IMR-90 (cell line): ENCODE measurements at regions not wholly inside any gene's neighbourhood (a gene's known extent, or its start where the extent isn't known, plus 50 kb on each side); places are given as distances from the start of the nearest gene placed in this dataset.

Experiments
- ATAC-seq: fragments of 200-7000 bp; cut with Tn5 transposase; 2 replicates; pipeline ENCODE4 v1.9.1; 2020; ENCODE audit warnings: low read depth, mild to moderate bottlenecking, moderate library complexity
- BruUV-seq: library from RNA; stranded (reverse); fragments of 400-500 nt; replicated peaks from 2 replicates; lab custom pipeline; 2021; lab: Mats Ljungman, UMichigan
- CTCF ChIA-PET: fragments of 300-600 bp; formaldehyde crosslinking; extraction: SDS; loops from one replicate; lab custom pipeline; 2021; ENCODE audit warnings: antibody characterized with exemption; lab: Yijun Ruan, JAX
- POLR2A ChIA-PET: fragments of 300-600 bp; sonication (Branson Sonifier 250); formaldehyde crosslinking; loops from one replicate; lab custom pipeline; 2022; ENCODE audit warnings: antibody characterized with exemption; ENCODE audit not compliant: unreplicated experiment; lab: Charles Lee
- DNase-seq: peaks from one replicate; pipeline ENCODE4 v3.0.0; 2013
- H2AFZ ChIP-seq: replicated peaks from 2 replicates; pipeline ENCODE3; 2013; ENCODE audit warnings: low read length, mild to moderate bottlenecking; ENCODE audit not compliant: poor library complexity
- H2AK5ac ChIP-seq: 2 replicates; pipeline ENCODE4 v1.6.1; 2013; ENCODE audit warnings: low read depth, low read length, inconsistent platforms
- H2AK9ac ChIP-seq: replicated peaks from 2 replicates; pipeline ENCODE3; 2013; ENCODE audit warnings: mild to moderate bottlenecking, low read depth, low read length, moderate library complexity; ENCODE audit not compliant: poor library complexity
- H2BK120ac ChIP-seq: 2 replicates; pipeline ENCODE4 v1.6.1; 2013; ENCODE audit warnings: low read depth, low read length, inconsistent platforms
- H2BK15ac ChIP-seq: 3 replicates; pipeline ENCODE4 v1.6.1; 2013; ENCODE audit warnings: low read depth, low read length, inconsistent platforms
- H2BK20ac ChIP-seq: 2 replicates; pipeline ENCODE4 v1.6.1; 2013; ENCODE audit warnings: low read depth, mild to moderate bottlenecking, inconsistent platforms, low read length, moderate library complexity
- H2BK5ac ChIP-seq: 2 replicates; pipeline ENCODE4 v1.6.1; 2013; ENCODE audit warnings: mild to moderate bottlenecking, low read depth, low read length, inconsistent platforms; ENCODE audit not compliant: poor library complexity, severe bottlenecking
- H3K14ac ChIP-seq: replicated peaks from 2 replicates; pipeline ENCODE4 v1.6.1; 2013; ENCODE audit warnings: low read depth, low read length, inconsistent platforms
- H3K18ac ChIP-seq: 2 replicates; pipeline ENCODE4 v1.6.1; 2013; ENCODE audit warnings: low read depth, low read length, control low read depth
- H3K23ac ChIP-seq: 2 replicates; pipeline ENCODE4 v1.6.1; 2013; ENCODE audit warnings: low read depth, low read length, inconsistent platforms
- H3K27ac ChIP-seq: 2 replicates; pipeline ENCODE4 v1.5.1; 2013; ENCODE audit warnings: mild to moderate bottlenecking, control low read depth, low read length; ENCODE audit not compliant: insufficient read depth
- H3K27me3 ChIP-seq: 2 replicates; pipeline ENCODE4 v1.6.1; 2013; ENCODE audit warnings: low read length; ENCODE audit not compliant: control insufficient read depth, insufficient read depth
- H3K36me3 ChIP-seq: 2 replicates; pipeline ENCODE4 v1.6.1; 2013; ENCODE audit warnings: low read length, mixed read lengths; ENCODE audit not compliant: control insufficient read depth, insufficient read depth
- H3K4ac ChIP-seq: 2 replicates; pipeline ENCODE4 v1.6.1; 2013; ENCODE audit warnings: low read depth, low read length, inconsistent platforms
- H3K4me1 ChIP-seq: 2 replicates; pipeline ENCODE4 v1.6.1; 2013; ENCODE audit warnings: low read length, mixed read lengths; ENCODE audit not compliant: control insufficient read depth, insufficient read depth
- H3K4me2 ChIP-seq: 2 replicates; pipeline ENCODE4 v1.6.1; 2013; ENCODE audit warnings: low read depth, mild to moderate bottlenecking, control low read depth, low read length, moderate library complexity
- H3K4me3 ChIP-seq: 2 replicates; pipeline ENCODE4 v1.5.1; 2013; ENCODE audit warnings: low read depth, mild to moderate bottlenecking, control low read depth, low read length, moderate library complexity; ENCODE audit not compliant: insufficient read depth
- H3K56ac ChIP-seq: 2 replicates; pipeline ENCODE4 v1.6.1; 2013; ENCODE audit warnings: low read length, inconsistent platforms; ENCODE audit not compliant: insufficient read depth; ENCODE audit errors: extremely low read depth
- H3K79me1 ChIP-seq, 2 experiments: 2 replicates each; pipeline ENCODE4 v1.6.1; 2013; ENCODE audit warnings: low read length in 2 of 2, inconsistent platforms in 1 of 2, low read depth in 1 of 2
- H3K9ac ChIP-seq: 2 replicates; pipeline ENCODE4 v1.6.1; 2013; ENCODE audit warnings: low read depth, low read length, control low read depth
- H3K9me1 ChIP-seq: 2 replicates; pipeline ENCODE4 v1.6.1; 2013; ENCODE audit warnings: low read length, inconsistent platforms; ENCODE audit not compliant: insufficient read depth
- H3K9me3 ChIP-seq: 2 replicates; pipeline ENCODE4 v1.6.1; 2013; ENCODE audit warnings: low read length; ENCODE audit not compliant: control insufficient read depth, insufficient read depth
- H4K20me1 ChIP-seq: 2 replicates; pipeline ENCODE4 v1.6.1; 2013; ENCODE audit warnings: low read length, inconsistent platforms; ENCODE audit not compliant: insufficient read depth
- H4K5ac ChIP-seq: 2 replicates; pipeline ENCODE4 v1.6.1; 2013; ENCODE audit warnings: mild to moderate bottlenecking, low read depth, low read length, control low read depth
- H4K8ac ChIP-seq, 2 experiments: 2 replicates each; pipeline ENCODE4 v1.6.1; 2013; ENCODE audit warnings: low read depth in 2 of 2, low read length in 2 of 2, control low read depth in 1 of 2, inconsistent platforms in 1 of 2
- H4K91ac ChIP-seq: 2 replicates; pipeline ENCODE4 v1.6.1; 2013; ENCODE audit warnings: low read depth, low read length, inconsistent platforms; ENCODE audit not compliant: insufficient read depth
- BHLHE40 ChIP-seq: fragments of 150-350 bp; IDR thresholded peaks from 2 replicates; pipeline ENCODE4 v1.6.1; 2016; ENCODE audit warnings: mild to moderate bottlenecking, low read depth, low read length
- CEBPB ChIP-seq: IDR thresholded peaks from 2 replicates; pipeline ENCODE4 v1.6.1; 2012; ENCODE audit warnings: low read depth, low read length, improper control_type of control experiment
- ELK1 ChIP-seq: fragments of 150-350 bp; IDR thresholded peaks from 2 replicates; pipeline ENCODE4 v1.6.1; 2016; ENCODE audit warnings: low read depth, mild to moderate bottlenecking, low read length, moderate library complexity, borderline replicate concordance
- FOS ChIP-seq: fragments of 150-350 bp; IDR thresholded peaks from 2 replicates; pipeline ENCODE4 v1.6.1; 2016; ENCODE audit warnings: low read depth, low read length
- MAZ ChIP-seq: IDR thresholded peaks from 2 replicates; pipeline ENCODE4 v1.6.1; 2012; ENCODE audit warnings: low read depth, mild to moderate bottlenecking, low read length, improper control_type of control experiment, moderate library complexity, borderline replicate concordance
- MXI1 ChIP-seq: IDR thresholded peaks from 2 replicates; pipeline ENCODE4 v1.6.1; 2012; ENCODE audit warnings: low read depth, mild to moderate bottlenecking, low read length, moderate library complexity, borderline replicate concordance
- NFE2L2 ChIP-seq: fragments of 150-350 bp; IDR thresholded peaks from 2 replicates; pipeline ENCODE4 v1.6.1; 2016; ENCODE audit warnings: low read depth, mild to moderate bottlenecking, low read length
- RAD21 ChIP-seq: IDR thresholded peaks from 2 replicates; pipeline ENCODE4 v1.6.1; 2012; ENCODE audit warnings: low read length, improper control_type of control experiment
- RCOR1 ChIP-seq: IDR thresholded peaks from 2 replicates; pipeline ENCODE4 v1.6.1; 2012; ENCODE audit warnings: mild to moderate bottlenecking, low read length, improper control_type of control experiment; ENCODE audit not compliant: insufficient replicate concordance
- SMC3 ChIP-seq: fragments of 150-350 bp; IDR thresholded peaks from 2 replicates; pipeline ENCODE4 v1.6.1; 2016; ENCODE audit warnings: low read depth, mild to moderate bottlenecking, antibody characterized with exemption, low read length, moderate library complexity
- WGBS, 2 experiments: methylation state at CpG; one replicate each; pipeline versions ENCODE4 v1.1.5 to v1.1.7; 2013; ENCODE audit warnings: missing lambda C conversion rate in 2 of 2; ENCODE audit not compliant: insufficient read length in 1 of 2; ENCODE audit errors: extremely low coverage in 2 of 2; 5-methylcytosine and 5-hydroxymethylcytosine counted together
- dilution Hi-C: fragments of 300-500 bp; cut with HindIII; formaldehyde crosslinking; loops from one replicate; pipeline ENCODE4 v1.14.3; 2018; ENCODE audit warnings: low sequenced_read_pairs; ENCODE audit not compliant: unreplicated experiment
- in situ Hi-C: fragments of 300-500 bp; cut with MboI; formaldehyde crosslinking; loops from 3 replicates; pipeline ENCODE4 v1.14.3; 2019; ENCODE audit warnings: low sequenced_read_pairs, inconsistent platforms, mixed read lengths
- intact Hi-C: fragments of 100-400 bp; cut with micrococcal nuclease; formaldehyde crosslinking; loops from 2 replicates; pipeline ENCODE4 v1.10.0; 2022
- TF ChIP-seq, protein P1 (sequence below): fragments of 150-350 bp; IDR thresholded peaks from 2 replicates; pipeline ENCODE4 v1.6.1; 2017; ENCODE audit warnings: mild to moderate bottlenecking, antibody characterized with exemption, low read length, low read depth
- TF ChIP-seq, protein P2 (sequence below): conservative IDR thresholded peaks from 2 replicates; pipeline ENCODE4 v1.5.1; 2012; ENCODE audit warnings: mild to moderate bottlenecking, low read depth, low read length, improper control_type of control experiment

- Histone ChIP-seq H2BK20ac (no peak overlapping the region), H3K4me3 (no peak overlapping the region), H4K20me1 (no peaks in the 10 kb centered on the region), H3K9me3 (no peaks in the 10 kb centered on the region), H2BK5ac (no peak overlapping the region), H2BK120ac (no peak overlapping the region), H3K27me3 (no peaks in the 10 kb centered on the region), H2AFZ (no peak overlapping the region), H3K4ac (no peak overlapping the region), H3K18ac (no peak overlapping the region), H3K9ac (no peak overlapping the region), H3K79me1 (no peaks in the 10 kb centered on the region), H2BK15ac (no peak overlapping the region), H3K9me1 (no peaks in the 10 kb centered on the region), H4K5ac (no peak overlapping the region), H3K56ac (no peak overlapping the region), H3K14ac (no peak overlapping the region), H3K23ac (no peak overlapping the region), H4K8ac (no peak overlapping the region), H2AK5ac (no peak overlapping the region), H3K27ac (no peak overlapping the region), H2AK9ac (no peak overlapping the region), H3K4me2 (no peak overlapping the region), H3K36me3 (no peaks in the 10 kb centered on the region), H4K91ac (no peak overlapping the region), H3K4me1 (no peaks in the 10 kb centered on the region)
- in situ Hi-C loops (no loop called here), intact Hi-C loops (loop anchor here (2.0 to 5.0 kb wide), 2 partner anchors 179 to 431 kb away; partner anchors contain the start of gene ATF7IP), dilution Hi-C loops (no loop called here)
- ATAC-seq (no peak), DNase-seq (no peak)
- BruUV-seq: no TSS peak
- POLR2A ChIA-PET: no interaction called here
- CTCF ChIA-PET: no interaction called here
- WGBS, 2 experiments: 100% methylated on average over 1 of the region's 9 CpGs; no CpG with 5 or more reads in 1 of the 2 experiments
- TF ChIP-seq SMC3 (no peak), MAZ (no peak), FOS (no peak), RCOR1 (no peak), CEBPB (no peak), RAD21 (no peak), NFE2L2 (no peak), ELK1 (no peak), BHLHE40 (no peak), MXI1 (no peak)
- TF ChIP-seq, protein P1, sequence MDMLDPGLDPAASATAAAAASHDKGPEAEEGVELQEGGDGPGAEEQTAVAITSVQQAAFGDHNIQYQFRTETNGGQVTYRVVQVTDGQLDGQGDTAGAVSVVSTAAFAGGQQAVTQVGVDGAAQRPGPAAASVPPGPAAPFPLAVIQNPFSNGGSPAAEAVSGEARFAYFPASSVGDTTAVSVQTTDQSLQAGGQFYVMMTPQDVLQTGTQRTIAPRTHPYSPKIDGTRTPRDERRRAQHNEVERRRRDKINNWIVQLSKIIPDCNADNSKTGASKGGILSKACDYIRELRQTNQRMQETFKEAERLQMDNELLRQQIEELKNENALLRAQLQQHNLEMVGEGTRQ: no peak
- TF ChIP-seq, protein P2, sequence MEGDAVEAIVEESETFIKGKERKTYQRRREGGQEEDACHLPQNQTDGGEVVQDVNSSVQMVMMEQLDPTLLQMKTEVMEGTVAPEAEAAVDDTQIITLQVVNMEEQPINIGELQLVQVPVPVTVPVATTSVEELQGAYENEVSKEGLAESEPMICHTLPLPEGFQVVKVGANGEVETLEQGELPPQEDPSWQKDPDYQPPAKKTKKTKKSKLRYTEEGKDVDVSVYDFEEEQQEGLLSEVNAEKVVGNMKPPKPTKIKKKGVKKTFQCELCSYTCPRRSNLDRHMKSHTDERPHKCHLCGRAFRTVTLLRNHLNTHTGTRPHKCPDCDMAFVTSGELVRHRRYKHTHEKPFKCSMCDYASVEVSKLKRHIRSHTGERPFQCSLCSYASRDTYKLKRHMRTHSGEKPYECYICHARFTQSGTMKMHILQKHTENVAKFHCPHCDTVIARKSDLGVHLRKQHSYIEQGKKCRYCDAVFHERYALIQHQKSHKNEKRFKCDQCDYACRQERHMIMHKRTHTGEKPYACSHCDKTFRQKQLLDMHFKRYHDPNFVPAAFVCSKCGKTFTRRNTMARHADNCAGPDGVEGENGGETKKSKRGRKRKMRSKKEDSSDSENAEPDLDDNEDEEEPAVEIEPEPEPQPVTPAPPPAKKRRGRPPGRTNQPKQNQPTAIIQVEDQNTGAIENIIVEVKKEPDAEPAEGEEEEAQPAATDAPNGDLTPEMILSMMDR: no peak
These were observed 177.5 kb upstream of the ATF7IP start for GRCh38 chr12:14187966-14188365.
